HCT116 (cell line): ENCODE measurements at regions not wholly inside any gene's neighbourhood (a gene's known extent, or its start where the extent isn't known, plus 50 kb on each side); places are given as distances from the start of the nearest gene placed in this dataset.

Experiments
- ATAC-seq: fragments of 200-7000 bp; cut with Tn5 transposase; 2 replicates; pipeline ENCODE4 v1.9.1; 2020; ENCODE audit warnings: mild to moderate bottlenecking, moderate library complexity
- BruUV-seq: library from RNA; stranded (reverse); fragments of 400-500 nt; replicated peaks from 2 replicates; lab custom pipeline; 2021; lab: Mats Ljungman, UMichigan
- CTCF ChIA-PET: fragments of 300-600 bp; sonication (Branson Sonifier 250); formaldehyde crosslinking; loops from one replicate; lab custom pipeline; 2021; ENCODE audit warnings: antibody characterized with exemption; lab: Charles Lee
- POLR2A ChIA-PET: fragments of 300-600, 350-600 bp; sonication (Branson Sonifier 250); formaldehyde crosslinking; loops from one replicate; lab custom pipeline; 2021; ENCODE audit warnings: antibody characterized with exemption; lab: Charles Lee
- RAD21 ChIA-PET, 2 experiments: fragments of 300-600 bp; sonication (Branson Sonifier 250); formaldehyde crosslinking; loops; one replicate each; lab custom pipeline; 2023; ENCODE audit warnings: low total read pairs in 2 of 2; ENCODE audit not compliant: uncharacterized antibody in 2 of 2, unreplicated experiment in 2 of 2, low non-redundant PET in 1 of 2; lab: Charles Lee
- DNase-seq: peaks from one replicate; pipeline ENCODE4 v3.0.0-alpha.2; 2010; ENCODE audit warnings: low read depth, low spot score
- H2AFZ ChIP-seq: fragments of 200-600 bp; shearing (Covaris generic), sonication (generic); 2 replicates; pipeline ENCODE4 v1.6.1; 2017; ENCODE audit warnings: low read depth, mixed run types, mixed read lengths, antibody characterized with exemption, low read length; ENCODE audit not compliant: poor library complexity, severe bottlenecking
- H3K27ac ChIP-seq: 2 replicates; pipeline ENCODE4 v1.5.1; 2012; ENCODE audit warnings: low read depth, low read length
- H3K27me3 ChIP-seq: fragments of 200-600 bp; sonication (generic); 2 replicates; pipeline ENCODE4 v1.6.1; 2016; ENCODE audit warnings: mixed run types, low read length, mixed read lengths; ENCODE audit not compliant: insufficient read depth
- H3K36me3 ChIP-seq, 2 experiments: fragments of 200-500 bp in 1 of 2; fragments of 200-600 bp in 1 of 2; sonication (Bioruptor generic) in 1 of 2; sonication (generic) in 1 of 2; 2 replicates each; pipeline versions ENCODE4 v1.5.1 to v1.6.1; 2014 to 2016; ENCODE audit warnings: low read length in 2 of 2, inconsistent platforms in 1 of 2, mixed read lengths in 1 of 2, mixed run types in 1 of 2; ENCODE audit not compliant: insufficient read depth in 2 of 2, control insufficient read depth in 1 of 2
- H3K4me1 ChIP-seq, 2 experiments: fragments of 200-600 bp in 1 of 2; sonication (generic) in 1 of 2; 2 replicates each; pipeline versions ENCODE4 v1.5.1 to v1.6.1; 2012 to 2017; ENCODE audit warnings: low read length in 2 of 2, inconsistent platforms in 1 of 2, mild to moderate bottlenecking in 1 of 2, mixed read lengths in 1 of 2, mixed run types in 1 of 2, moderate library complexity in 1 of 2; ENCODE audit not compliant: insufficient read depth in 2 of 2, control insufficient read depth in 1 of 2
- H3K4me2 ChIP-seq: fragments of 200-600 bp; sonication (generic); 2 replicates; pipeline ENCODE4 v1.6.1; 2017; ENCODE audit warnings: mixed run types, low read length, mixed read lengths
- H3K4me3 ChIP-seq, 2 experiments: fragments of 200-600 bp in 1 of 2; sonication (generic) in 1 of 2; replicated peaks in 1 of 2; 2 replicates each; pipeline ENCODE4 v1.5.1; 2011 to 2016; ENCODE audit warnings: low read length in 2 of 2, control low read depth in 1 of 2, low read depth in 1 of 2, mild to moderate bottlenecking in 1 of 2, mixed read lengths in 1 of 2, mixed run types in 1 of 2
- H3K79me2 ChIP-seq: fragments of 200-600 bp; sonication (generic); 2 replicates; pipeline ENCODE4 v1.6.1; 2017; ENCODE audit warnings: mild to moderate bottlenecking, mixed run types, low read length, moderate library complexity, mixed read lengths; ENCODE audit not compliant: insufficient read depth
- H3K9ac ChIP-seq: fragments of 200-600 bp; sonication (generic); 2 replicates; pipeline ENCODE4 v1.6.1; 2016; ENCODE audit warnings: low read length, mixed read lengths
- H3K9me2 ChIP-seq: fragments of 200-600 bp; sonication (generic), shearing (Covaris generic); 2 replicates; pipeline ENCODE4 v1.6.1; 2017; ENCODE audit warnings: mixed run types, mild to moderate bottlenecking, moderate library complexity; ENCODE audit not compliant: insufficient read depth
- H3K9me3 ChIP-seq, 2 experiments: fragments of 200-500 bp in 1 of 2; fragments of 200-600 bp in 1 of 2; sonication (Bioruptor generic) in 1 of 2; sonication (generic) in 1 of 2; 2 replicates each; pipeline ENCODE4 v1.6.1; 2014 to 2017; ENCODE audit warnings: low read length in 2 of 2, mixed read lengths in 2 of 2, inconsistent platforms in 1 of 2, low read depth in 1 of 2, mild to moderate bottlenecking in 1 of 2, mixed run types in 1 of 2, moderate library complexity in 1 of 2; ENCODE audit not compliant: control insufficient read depth in 1 of 2, insufficient read depth in 1 of 2
- H4K20me1 ChIP-seq: fragments of 200-600 bp; sonication (generic), shearing (Covaris generic); 2 replicates; pipeline ENCODE4 v1.6.1; 2017; ENCODE audit warnings: mixed run types, mild to moderate bottlenecking, moderate library complexity; ENCODE audit not compliant: insufficient read depth
- ELF1 ChIP-seq: IDR thresholded peaks from 2 replicates; pipeline ENCODE4 v1.6.1; 2012; ENCODE audit warnings: low read depth, borderline replicate concordance
- POLR2AphosphoS5 ChIP-seq: IDR thresholded peaks from 2 replicates; pipeline ENCODE4 v1.6.1; 2011; ENCODE audit warnings: mild to moderate bottlenecking, low read depth, low read length, moderate library complexity
- YY1 ChIP-seq: IDR thresholded peaks from 2 replicates; pipeline ENCODE4 v1.6.1; 2011; ENCODE audit warnings: low read length, low read depth, moderate library complexity, mild to moderate bottlenecking; ENCODE audit not compliant: insufficient replicate concordance; ENCODE audit errors: extremely low read depth
- intact Hi-C: fragments of 100-400 bp; cut with micrococcal nuclease; formaldehyde crosslinking; loops from 2 replicates; pipeline ENCODE4 v1.10.0; 2022
- TF ChIP-seq, protein P1 (sequence below): IDR thresholded peaks from 2 replicates; pipeline ENCODE4 v1.6.1; 2012; ENCODE audit warnings: low read depth
- TF ChIP-seq, protein P2 (sequence below), 3 experiments: fragments of 200-600 bp in 1 of 3; sonication (generic) in 1 of 3; IDR thresholded peaks in 2 of 3; conservative IDR thresholded peaks in 1 of 3; 2 replicates each; pipeline ENCODE4 v1.5.1; 2012 to 2017; ENCODE audit warnings: low read depth in 2 of 3, low read length in 2 of 3, antibody characterized with exemption in 1 of 3, borderline replicate concordance in 1 of 3, control low read depth in 1 of 3, mild to moderate bottlenecking in 1 of 3, mixed read lengths in 1 of 3, mixed run types in 1 of 3, moderate library complexity in 1 of 3; ENCODE audit not compliant: insufficient read depth in 1 of 3
- TF ChIP-seq, protein P3 (sequence below): IDR thresholded peaks from 2 replicates; pipeline ENCODE4 v1.6.1; 2011; ENCODE audit warnings: mild to moderate bottlenecking, low read length, moderate library complexity; ENCODE audit not compliant: insufficient replicate concordance; ENCODE audit errors: extremely low read depth

DNA sequence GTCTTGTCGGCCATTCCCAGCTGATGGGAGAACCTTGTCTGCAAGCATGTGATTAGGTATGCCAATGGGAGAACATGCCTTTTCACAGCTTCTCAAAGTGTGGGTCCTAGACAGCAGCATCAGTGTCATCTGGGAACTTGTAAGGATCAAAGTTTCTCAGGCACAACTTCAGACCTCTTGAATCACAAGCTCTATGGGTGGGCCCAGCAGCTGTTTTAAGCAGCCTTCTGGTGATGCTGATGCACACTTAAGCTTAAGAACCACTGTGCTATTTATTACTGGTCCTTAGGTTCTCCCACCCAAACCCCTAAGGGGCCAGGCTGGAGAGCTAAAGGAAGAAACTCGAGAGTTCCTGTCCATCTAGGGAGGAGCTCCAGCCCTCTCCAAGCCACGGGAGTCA is 453.9 kb upstream of the PROK2 start:
- Histone ChIP-seq H3K9me2 (no peaks in the 10 kb centered on the region), H3K79me2 (no peaks in the 10 kb centered on the region), H3K9ac (no peak overlapping the region), H3K9me3 (no peaks in the 10 kb centered on the region), H2AFZ (no peak overlapping the region), H4K20me1 (no peaks in the 10 kb centered on the region), H3K27me3 (peaks cover 18% of the 10 kb centered on the region), H3K27ac (no peak overlapping the region), H3K36me3 (no peaks in the 10 kb centered on the region), H3K4me2 (no peak overlapping the region), H3K4me1 (no peaks in the 10 kb centered on the region), H3K4me3 (no peak overlapping the region)
- BruUV-seq, result no TSS peak
- ATAC-seq (no peak), DNase-seq (no peak)
- ChIA-PET POLR2A (no interaction called here), CTCF (no interaction called here), RAD21 (no interaction called here)
- no peak for TF ChIP-seq ELF1
- TF ChIP-seq, protein P1, sequence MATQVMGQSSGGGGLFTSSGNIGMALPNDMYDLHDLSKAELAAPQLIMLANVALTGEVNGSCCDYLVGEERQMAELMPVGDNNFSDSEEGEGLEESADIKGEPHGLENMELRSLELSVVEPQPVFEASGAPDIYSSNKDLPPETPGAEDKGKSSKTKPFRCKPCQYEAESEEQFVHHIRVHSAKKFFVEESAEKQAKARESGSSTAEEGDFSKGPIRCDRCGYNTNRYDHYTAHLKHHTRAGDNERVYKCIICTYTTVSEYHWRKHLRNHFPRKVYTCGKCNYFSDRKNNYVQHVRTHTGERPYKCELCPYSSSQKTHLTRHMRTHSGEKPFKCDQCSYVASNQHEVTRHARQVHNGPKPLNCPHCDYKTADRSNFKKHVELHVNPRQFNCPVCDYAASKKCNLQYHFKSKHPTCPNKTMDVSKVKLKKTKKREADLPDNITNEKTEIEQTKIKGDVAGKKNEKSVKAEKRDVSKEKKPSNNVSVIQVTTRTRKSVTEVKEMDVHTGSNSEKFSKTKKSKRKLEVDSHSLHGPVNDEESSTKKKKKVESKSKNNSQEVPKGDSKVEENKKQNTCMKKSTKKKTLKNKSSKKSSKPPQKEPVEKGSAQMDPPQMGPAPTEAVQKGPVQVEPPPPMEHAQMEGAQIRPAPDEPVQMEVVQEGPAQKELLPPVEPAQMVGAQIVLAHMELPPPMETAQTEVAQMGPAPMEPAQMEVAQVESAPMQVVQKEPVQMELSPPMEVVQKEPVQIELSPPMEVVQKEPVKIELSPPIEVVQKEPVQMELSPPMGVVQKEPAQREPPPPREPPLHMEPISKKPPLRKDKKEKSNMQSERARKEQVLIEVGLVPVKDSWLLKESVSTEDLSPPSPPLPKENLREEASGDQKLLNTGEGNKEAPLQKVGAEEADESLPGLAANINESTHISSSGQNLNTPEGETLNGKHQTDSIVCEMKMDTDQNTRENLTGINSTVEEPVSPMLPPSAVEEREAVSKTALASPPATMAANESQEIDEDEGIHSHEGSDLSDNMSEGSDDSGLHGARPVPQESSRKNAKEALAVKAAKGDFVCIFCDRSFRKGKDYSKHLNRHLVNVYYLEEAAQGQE, result no peak
- TF ChIP-seq, protein P2, sequence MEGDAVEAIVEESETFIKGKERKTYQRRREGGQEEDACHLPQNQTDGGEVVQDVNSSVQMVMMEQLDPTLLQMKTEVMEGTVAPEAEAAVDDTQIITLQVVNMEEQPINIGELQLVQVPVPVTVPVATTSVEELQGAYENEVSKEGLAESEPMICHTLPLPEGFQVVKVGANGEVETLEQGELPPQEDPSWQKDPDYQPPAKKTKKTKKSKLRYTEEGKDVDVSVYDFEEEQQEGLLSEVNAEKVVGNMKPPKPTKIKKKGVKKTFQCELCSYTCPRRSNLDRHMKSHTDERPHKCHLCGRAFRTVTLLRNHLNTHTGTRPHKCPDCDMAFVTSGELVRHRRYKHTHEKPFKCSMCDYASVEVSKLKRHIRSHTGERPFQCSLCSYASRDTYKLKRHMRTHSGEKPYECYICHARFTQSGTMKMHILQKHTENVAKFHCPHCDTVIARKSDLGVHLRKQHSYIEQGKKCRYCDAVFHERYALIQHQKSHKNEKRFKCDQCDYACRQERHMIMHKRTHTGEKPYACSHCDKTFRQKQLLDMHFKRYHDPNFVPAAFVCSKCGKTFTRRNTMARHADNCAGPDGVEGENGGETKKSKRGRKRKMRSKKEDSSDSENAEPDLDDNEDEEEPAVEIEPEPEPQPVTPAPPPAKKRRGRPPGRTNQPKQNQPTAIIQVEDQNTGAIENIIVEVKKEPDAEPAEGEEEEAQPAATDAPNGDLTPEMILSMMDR (IDR thresholded peaks at IDR 0.05 in 2 of 3, conservative IDR thresholded peaks at IDR 0.05 in 1 of 3; ENCODE audit: borderline replicate concordance in 1 of 3, insufficient read depth in 1 of 3, low read depth in 2 of 3, low read length in 2 of 3), result no peak
- TF ChIP-seq YY1, result no peak
- TF ChIP-seq POLR2AphosphoS5, result no peak
- TF ChIP-seq, protein P3, sequence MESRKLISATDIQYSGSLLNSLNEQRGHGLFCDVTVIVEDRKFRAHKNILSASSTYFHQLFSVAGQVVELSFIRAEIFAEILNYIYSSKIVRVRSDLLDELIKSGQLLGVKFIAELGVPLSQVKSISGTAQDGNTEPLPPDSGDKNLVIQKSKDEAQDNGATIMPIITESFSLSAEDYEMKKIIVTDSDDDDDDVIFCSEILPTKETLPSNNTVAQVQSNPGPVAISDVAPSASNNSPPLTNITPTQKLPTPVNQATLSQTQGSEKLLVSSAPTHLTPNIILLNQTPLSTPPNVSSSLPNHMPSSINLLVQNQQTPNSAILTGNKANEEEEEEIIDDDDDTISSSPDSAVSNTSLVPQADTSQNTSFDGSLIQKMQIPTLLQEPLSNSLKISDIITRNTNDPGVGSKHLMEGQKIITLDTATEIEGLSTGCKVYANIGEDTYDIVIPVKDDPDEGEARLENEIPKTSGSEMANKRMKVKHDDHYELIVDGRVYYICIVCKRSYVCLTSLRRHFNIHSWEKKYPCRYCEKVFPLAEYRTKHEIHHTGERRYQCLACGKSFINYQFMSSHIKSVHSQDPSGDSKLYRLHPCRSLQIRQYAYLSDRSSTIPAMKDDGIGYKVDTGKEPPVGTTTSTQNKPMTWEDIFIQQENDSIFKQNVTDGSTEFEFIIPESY, result no peak
- intact Hi-C loops, result no loop called here
